ENCODE measurements at regions not wholly inside any gene's neighbourhood (a gene's known extent, or its start where the extent isn't known, plus 50 kb on each side); places are given as distances from the start of the nearest gene placed in this dataset.

DNA sequence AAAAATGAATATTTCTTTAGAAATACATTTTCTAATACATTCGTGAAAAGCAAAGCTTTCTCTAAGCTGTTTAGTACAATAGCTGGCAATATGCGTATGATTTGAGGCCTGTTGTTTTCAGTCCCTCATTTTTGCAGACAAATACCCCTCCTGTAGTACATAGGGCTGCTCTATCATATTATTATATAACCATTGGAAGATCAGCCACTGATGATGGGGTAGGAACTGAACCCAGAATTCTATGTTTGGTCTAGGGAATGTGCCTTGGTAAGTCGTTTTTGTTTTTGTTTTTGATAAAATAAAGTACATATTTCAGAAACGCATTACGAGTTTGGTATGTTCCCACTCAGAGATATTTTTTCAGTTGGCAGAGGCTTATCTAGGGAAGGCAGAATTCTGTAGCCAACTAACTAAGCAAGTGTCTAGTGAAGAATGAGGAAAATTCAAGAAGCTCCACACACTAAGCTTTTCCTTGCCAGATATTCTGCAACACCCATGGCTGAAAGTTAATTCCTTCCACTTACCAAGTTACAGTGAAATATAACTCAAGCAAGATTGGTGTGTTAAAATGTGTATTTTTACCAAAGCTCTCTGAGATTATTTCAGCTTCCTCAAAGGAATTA lies 656.9 kb upstream of the MIR17HG start:
- TF ChIP-seq, protein P1, sequence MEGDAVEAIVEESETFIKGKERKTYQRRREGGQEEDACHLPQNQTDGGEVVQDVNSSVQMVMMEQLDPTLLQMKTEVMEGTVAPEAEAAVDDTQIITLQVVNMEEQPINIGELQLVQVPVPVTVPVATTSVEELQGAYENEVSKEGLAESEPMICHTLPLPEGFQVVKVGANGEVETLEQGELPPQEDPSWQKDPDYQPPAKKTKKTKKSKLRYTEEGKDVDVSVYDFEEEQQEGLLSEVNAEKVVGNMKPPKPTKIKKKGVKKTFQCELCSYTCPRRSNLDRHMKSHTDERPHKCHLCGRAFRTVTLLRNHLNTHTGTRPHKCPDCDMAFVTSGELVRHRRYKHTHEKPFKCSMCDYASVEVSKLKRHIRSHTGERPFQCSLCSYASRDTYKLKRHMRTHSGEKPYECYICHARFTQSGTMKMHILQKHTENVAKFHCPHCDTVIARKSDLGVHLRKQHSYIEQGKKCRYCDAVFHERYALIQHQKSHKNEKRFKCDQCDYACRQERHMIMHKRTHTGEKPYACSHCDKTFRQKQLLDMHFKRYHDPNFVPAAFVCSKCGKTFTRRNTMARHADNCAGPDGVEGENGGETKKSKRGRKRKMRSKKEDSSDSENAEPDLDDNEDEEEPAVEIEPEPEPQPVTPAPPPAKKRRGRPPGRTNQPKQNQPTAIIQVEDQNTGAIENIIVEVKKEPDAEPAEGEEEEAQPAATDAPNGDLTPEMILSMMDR (IDR thresholded peaks at IDR 0.05): no peak
- no peak for TF ChIP-seq POLR2A (IDR thresholded peaks at IDR 0.05)
- TF ChIP-seq POLR2AphosphoS5 (IDR thresholded peaks at IDR 0.05; ENCODE audit: insufficient read depth in 1 of 2, low read depth in 1 of 2): no peak

All from vagina (tissue), 2 donors.